ENCODE measurements at regions not wholly inside any gene's neighbourhood (a gene's known extent, or its start where the extent isn't known, plus 50 kb on each side); places are given as distances from the start of the nearest gene placed in this dataset.

GRCh38 chr2:196266855-196267254 is 95.5 kb upstream of the STK17B start:
- Histone ChIP-seq H3K9me3 (no peaks in the 10 kb centered on the region), H3K27me3 (replicated peaks; ENCODE audit: insufficient read depth) (no peaks in the 10 kb centered on the region), H3K27ac (no peak overlapping the region), H3K36me3 (no peaks in the 10 kb centered on the region), H3K4me1 (replicated peaks) (peaks cover 8% of the 10 kb centered on the region), H3K4me3 (no peak overlapping the region)
- TF ChIP-seq CTCF (IDR thresholded peaks at IDR 0.05): no peak
- no peak for DNase-seq (ENCODE audit: low spot score)
- intact Hi-C loops (cut with DNase I): no loop called here

GRCh38 chr2:196268025-196268424 is 96.6 kb upstream of the STK17B start:
- 14% methylated on average over 1 of the region's 1 CpG for WGBS
- no peak for DNase-seq (ENCODE audit: low spot score)
- no peaks in the 10 kb centered on the region for H3K36me3 ChIP-seq
- intact Hi-C loops (cut with DNase I): loop anchor here (2.0 kb wide), 1 partner anchor 97 kb away; the partner anchor contains the start of gene STK17B
- H3K4me1 ChIP-seq (replicated peaks): peaks cover 8% of the 10 kb centered on the region
- H3K27me3 ChIP-seq (replicated peaks; ENCODE audit: insufficient read depth): no peaks in the 10 kb centered on the region
- H3K9me3 ChIP-seq: no peaks in the 10 kb centered on the region
- TF ChIP-seq POLR2AphosphoS5 (IDR thresholded peaks at IDR 0.05) (no peak), POLR2A (IDR thresholded peaks at IDR 0.05) (no peak), CTCF (IDR thresholded peaks at IDR 0.05) (no peak)
- H3K27ac ChIP-seq: peak overlapping the region; percentile 49 to 64
- H3K4me3 ChIP-seq: no peak overlapping the region

GRCh38 chr2:196268538-196269338 is 97.4 kb upstream of the STK17B start:
- H3K27ac ChIP-seq: peak overlapping the region; percentile 49 to 64
- TF ChIP-seq CTCF (IDR thresholded peaks at IDR 0.05) (no peak), POLR2AphosphoS5 (IDR thresholded peaks at IDR 0.05) (no peak), POLR2A (IDR thresholded peaks at IDR 0.05) (no peak)

GRCh38 chr2:196271795-196272194 is 100.4 kb upstream of the STK17B start:
- TF ChIP-seq CTCF (IDR thresholded peaks at IDR 0.05) (no peak), POLR2AphosphoS5 (IDR thresholded peaks at IDR 0.05) (no peak), POLR2A (IDR thresholded peaks at IDR 0.05) (no peak)
- 73% methylated on average over 3 of the region's 3 CpGs for WGBS
- peaks cover 8% of the 10 kb centered on the region for H3K4me1 ChIP-seq (replicated peaks)
- DNase-seq (ENCODE audit: low spot score): no peak
- H3K36me3 ChIP-seq: no peaks in the 10 kb centered on the region
- intact Hi-C loops (cut with DNase I): no loop called here
- no peak overlapping the region for H3K27ac ChIP-seq
- no peaks in the 10 kb centered on the region for H3K27me3 ChIP-seq (replicated peaks; ENCODE audit: insufficient read depth)
- H3K9me3 ChIP-seq: no peaks in the 10 kb centered on the region
- H3K4me3 ChIP-seq: no peak overlapping the region

More at GRCh38 chr2:196268538-196269338, 97.4 kb upstream of the STK17B start:
- no peak for DNase-seq (ENCODE audit: low spot score)
- no peaks in the 10 kb centered on the region for H3K27me3 ChIP-seq (replicated peaks; ENCODE audit: insufficient read depth)
- WGBS: 38% methylated on average over 8 of the region's 8 CpGs
- no peaks in the 10 kb centered on the region for H3K36me3 ChIP-seq
- no peaks in the 10 kb centered on the region for H3K9me3 ChIP-seq
- intact Hi-C loops (cut with DNase I): loop anchor here (2.0 kb wide), 1 partner anchor 98 kb away; the partner anchor contains the start of gene STK17B
- no peak overlapping the region for H3K4me3 ChIP-seq
- H3K4me1 ChIP-seq (replicated peaks): peaks cover 8% of the 10 kb centered on the region

GRCh38 chr2:196274387-196274809 is 103.0 kb upstream of the STK17B start:
- peak; percentile 18 for DNase-seq (ENCODE audit: low spot score)
- TF ChIP-seq POLR2AphosphoS5 (IDR thresholded peaks at IDR 0.05) (peak; percentile 43), POLR2A (IDR thresholded peaks at IDR 0.05) (no peak)
- Histone ChIP-seq H3K4me3 (no peak overlapping the region), H3K36me3 (no peaks in the 10 kb centered on the region), H3K9me3 (no peaks in the 10 kb centered on the region), H3K4me1 (replicated peaks) (no peaks in the 10 kb centered on the region), H3K27ac (no peak overlapping the region), H3K27me3 (replicated peaks; ENCODE audit: insufficient read depth) (no peaks in the 10 kb centered on the region)
- 8% methylated on average over 1 of the region's 1 CpG for WGBS
- intact Hi-C loops (cut with DNase I): loop anchor here (2.0 kb wide), 1 partner anchor 196 kb away; no protein-coding TSS in a partner anchor
